ENCODE measurements at regions not wholly inside any gene's neighbourhood (a gene's known extent, or its start where the extent isn't known, plus 50 kb on each side); places are given as distances from the start of the nearest gene placed in this dataset.

GRCh38 chrX:46367491-46367890 lies 177.7 kb downstream of the ZNF674 start:
- TF ChIP-seq POLR2A (IDR thresholded peaks at IDR 0.05) (no peak), CTCF (IDR thresholded peaks at IDR 0.05) (no peak), POLR2AphosphoS5 (IDR thresholded peaks at IDR 0.05) (no peak), EP300 (IDR thresholded peaks at IDR 0.05) (no peak)
